ENCODE measurements at regions not wholly inside any gene's neighbourhood (a gene's known extent, or its start where the extent isn't known, plus 50 kb on each side); places are given as distances from the start of the nearest gene placed in this dataset.

GRCh38 chr9:11003836-11004235 is 391.0 kb upstream of the PTPRD start:
- DNase-seq = no peak

GRCh38 chr9:11011696-11012095 is 398.9 kb upstream of the PTPRD start:
- DNase-seq = no peak

GRCh38 chr9:11016081-11016480 is 403.3 kb upstream of the PTPRD start:
- DNase-seq = no peak

GRCh38 chr9:11023201-11023600 is 410.4 kb upstream of the PTPRD start:
- no peak for DNase-seq

GRCh38 chr9:11025775-11026174 is 413.0 kb upstream of the PTPRD start:
- no peak for DNase-seq

GRCh38 chr9:11038366-11038765 is 425.6 kb upstream of the PTPRD start:
- no peak for DNase-seq

GRCh38 chr9:11039006-11039405 is 426.2 kb upstream of the PTPRD start:
- no peak for DNase-seq

GRCh38 chr9:11045589-11045988 is 432.8 kb upstream of the PTPRD start:
- DNase-seq = no peak

GRCh38 chr9:11063263-11063662 is 450.5 kb upstream of the PTPRD start:
- no peak for DNase-seq

GRCh38 chr9:11064909-11065308 is 452.1 kb upstream of the PTPRD start:
- DNase-seq = no peak

- DNase-seq = no peak
Observed at GRCh38 chr9:11072176-11072575, 459.4 kb upstream of the PTPRD start.

GRCh38 chr9:11086561-11086960 is 473.8 kb upstream of the PTPRD start:
- no peak for DNase-seq

GRCh38 chr9:11088821-11089374 is 476.1 kb upstream of the PTPRD start:
- no peak for DNase-seq

- DNase-seq = no peak
Observed at GRCh38 chr9:11092974-11093373, 480.2 kb upstream of the PTPRD start.

- no peak for DNase-seq
Observed at GRCh38 chr9:11097020-11097419, 484.2 kb upstream of the PTPRD start.

GRCh38 chr9:11103525-11103924 is 490.7 kb upstream of the PTPRD start:
- DNase-seq = no peak

- DNase-seq = no peak
Observed at GRCh38 chr9:11107196-11107595, 494.4 kb upstream of the PTPRD start.

- no peak for DNase-seq
Observed at GRCh38 chr9:11128156-11128555, 515.4 kb upstream of the PTPRD start.

GRCh38 chr9:11135851-11136250 is 523.0 kb upstream of the PTPRD start:
- no peak for DNase-seq

GRCh38 chr9:11141357-11141756 is 528.6 kb upstream of the PTPRD start:
- DNase-seq = no peak

- DNase-seq = no peak
Observed at GRCh38 chr9:11142965-11143738, 530.4 kb upstream of the PTPRD start.

- DNase-seq = no peak
Observed at GRCh38 chr9:11144746-11145145, 531.9 kb upstream of the PTPRD start.

- DNase-seq = no peak
Observed at GRCh38 chr9:11148189-11148588, 535.4 kb upstream of the PTPRD start.

GRCh38 chr9:11149065-11149464 is 536.3 kb upstream of the PTPRD start:
- DNase-seq = no peak

- no peak for DNase-seq
Observed at GRCh38 chr9:11158063-11158462, 545.3 kb upstream of the PTPRD start.

All from GF-D8 (cell line).